Left hindlimb (tissue), 1 donor: ENCODE measurements at regions not wholly inside any gene's neighbourhood (a gene's known extent, or its start where the extent isn't known, plus 50 kb on each side); places are given as distances from the start of the nearest gene placed in this dataset.

Experiments used
- DNase-seq: peaks from one replicate; pipeline ENCODE4 v3.0.0-alpha.2; 2018

DNA sequence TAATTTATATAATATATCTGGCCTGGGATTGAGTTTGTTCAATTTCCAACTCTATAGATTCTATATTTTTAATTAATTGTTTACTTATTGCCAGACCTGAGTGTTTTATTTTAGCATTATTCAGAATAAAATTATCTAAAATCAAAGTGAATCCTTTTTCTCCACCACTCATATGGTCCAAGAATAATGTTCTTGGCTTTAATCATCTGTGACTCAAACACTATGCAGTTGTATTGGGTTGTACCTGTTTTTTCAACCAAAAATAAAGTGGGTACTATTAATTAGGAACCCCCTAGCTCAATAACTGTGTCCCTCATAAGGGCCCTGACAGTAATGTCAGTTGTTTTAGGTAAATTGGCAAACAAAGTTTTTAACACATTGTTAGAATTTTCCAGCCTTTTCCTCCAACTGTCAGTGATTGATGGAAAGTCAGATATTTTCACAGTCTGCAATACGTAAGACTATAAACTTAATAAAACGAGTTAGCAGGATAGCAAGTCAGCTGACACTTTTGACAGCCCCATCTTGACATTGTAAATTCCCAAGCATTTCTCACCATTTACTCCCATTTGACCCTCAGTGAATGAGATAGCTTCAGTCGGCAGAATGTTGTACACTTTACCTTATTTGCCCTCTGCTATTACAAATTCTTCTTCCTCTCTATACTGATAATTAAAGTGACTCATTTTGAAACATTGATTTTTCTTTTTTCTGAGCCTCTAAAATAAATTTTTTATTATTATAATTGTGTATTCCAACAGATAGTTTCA, 587.4 kb downstream of the METTL4 start:
- no peak for DNase-seq

DNA sequence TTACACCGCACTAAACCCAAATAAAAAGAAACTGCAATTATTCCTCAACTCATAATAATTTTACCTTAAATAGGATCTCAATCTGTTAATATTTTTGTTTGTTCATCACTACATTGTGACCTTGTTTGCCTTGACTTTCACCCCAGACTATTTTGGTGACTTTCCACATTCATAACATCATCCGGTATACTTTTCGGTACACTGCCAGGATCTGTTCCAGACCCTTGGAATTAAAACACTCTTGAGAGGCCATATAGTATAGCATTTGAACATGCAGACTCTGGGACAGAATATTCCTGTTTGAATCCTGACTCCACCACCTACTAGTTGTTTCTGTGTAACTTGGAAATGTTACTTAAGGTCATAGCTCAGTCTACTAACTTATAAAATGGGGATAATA, 577.4 kb downstream of the METTL4 start:
- DNase-seq: no peak

GRCh38 chr18:1994471-1994870, 576.8 kb downstream of the METTL4 start:
- no peak for DNase-seq

DNA sequence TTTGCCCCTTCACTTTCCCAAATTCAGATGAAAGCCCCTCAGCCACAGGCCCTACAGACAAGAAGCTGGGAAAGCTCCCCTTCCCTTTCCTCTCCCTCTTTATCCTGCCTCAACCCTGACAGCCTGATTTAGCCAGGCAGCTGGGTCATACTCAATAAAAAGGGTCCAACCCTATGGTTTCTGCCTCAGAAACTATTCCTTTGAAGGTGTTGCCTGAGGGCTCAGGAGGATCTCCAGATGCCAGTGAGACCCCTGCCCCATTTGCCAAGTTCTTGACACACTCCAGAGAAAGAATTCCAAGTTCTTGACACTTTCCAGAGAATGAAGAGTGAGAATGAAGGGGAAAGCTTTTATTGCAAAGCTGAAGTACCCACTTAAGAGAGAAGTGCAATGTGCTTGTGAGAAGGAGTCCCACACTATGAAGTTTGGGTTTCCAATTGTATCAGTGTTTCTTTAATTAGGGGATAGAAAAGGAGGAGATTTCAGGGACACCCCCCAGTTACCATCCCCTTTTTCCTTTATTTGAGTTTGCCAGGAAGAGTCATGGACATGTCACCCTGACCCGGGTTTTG, 576.2 kb downstream of the METTL4 start:
- no peak for DNase-seq

- no peak for DNase-seq
These were observed 573.2 kb downstream of the METTL4 start for GRCh38 chr18:1998121-1998520.

GRCh38 chr18:1999387-1999786, 571.9 kb downstream of the METTL4 start:
- no peak for DNase-seq

GRCh38 chr18:2002151-2002550, 569.2 kb downstream of the METTL4 start:
- no peak for DNase-seq

DNA sequence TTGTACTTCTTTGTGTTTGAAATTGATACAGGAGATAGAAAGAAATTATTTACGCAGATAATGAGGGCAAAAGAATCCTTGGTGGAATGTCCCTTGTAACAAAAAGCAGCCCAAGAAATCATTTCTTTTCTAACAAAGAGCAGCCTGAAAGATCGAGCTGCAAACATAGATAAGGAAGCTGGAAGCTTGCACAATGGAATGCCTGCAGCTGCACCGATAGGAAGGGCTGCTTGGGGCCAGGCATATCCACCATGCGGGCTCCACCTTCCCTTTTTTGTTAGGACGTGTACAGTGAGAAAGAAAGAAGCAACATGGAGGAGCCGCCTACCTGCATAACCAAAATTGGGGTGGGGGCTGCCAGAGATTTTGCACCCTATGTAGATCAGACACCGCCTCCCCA, 568.7 kb downstream of the METTL4 start:
- no peak for DNase-seq

GRCh38 chr18:2009942-2010697, 561.2 kb downstream of the METTL4 start:
- no peak for DNase-seq

DNA sequence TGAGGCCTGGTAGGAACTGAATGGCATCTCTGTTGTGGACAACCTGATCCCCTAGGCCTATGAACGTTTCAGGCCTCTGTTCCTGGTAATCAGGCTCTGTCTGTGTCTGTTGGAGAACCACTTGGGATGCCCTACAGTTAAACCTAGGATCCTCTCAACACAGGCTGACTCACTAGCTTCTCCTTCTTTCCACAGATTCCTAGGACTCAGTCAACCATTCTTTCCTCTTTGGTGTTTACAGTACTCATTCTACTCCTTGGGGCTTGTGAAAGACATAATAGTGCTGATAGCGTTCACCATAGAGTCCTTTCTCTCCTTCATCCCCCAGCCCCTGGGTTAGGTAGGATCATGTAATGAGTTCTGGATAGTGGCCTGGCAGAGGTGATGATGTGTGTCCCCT, 544.3 kb downstream of the METTL4 start:
- no peak for DNase-seq

DNA sequence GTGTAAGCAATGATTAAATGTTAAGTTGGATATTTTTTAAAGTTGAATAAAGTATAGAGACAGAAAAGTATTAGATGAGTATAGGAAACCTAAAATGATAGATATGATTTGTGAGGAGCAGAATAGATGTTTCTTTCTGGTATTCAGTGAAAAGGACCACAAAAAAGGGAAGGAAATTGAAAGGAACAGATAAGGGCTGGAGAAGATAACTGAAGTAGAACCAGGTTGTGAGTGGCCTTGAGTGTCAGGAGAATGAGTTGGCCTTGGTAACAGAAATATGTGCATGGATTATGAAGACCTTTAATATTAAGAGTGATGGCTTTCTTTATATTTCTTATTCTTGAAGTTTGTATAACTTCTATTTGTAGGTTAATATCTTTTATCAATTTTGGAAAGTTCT, 543.5 kb downstream of the METTL4 start:
- no peak for DNase-seq

DNA sequence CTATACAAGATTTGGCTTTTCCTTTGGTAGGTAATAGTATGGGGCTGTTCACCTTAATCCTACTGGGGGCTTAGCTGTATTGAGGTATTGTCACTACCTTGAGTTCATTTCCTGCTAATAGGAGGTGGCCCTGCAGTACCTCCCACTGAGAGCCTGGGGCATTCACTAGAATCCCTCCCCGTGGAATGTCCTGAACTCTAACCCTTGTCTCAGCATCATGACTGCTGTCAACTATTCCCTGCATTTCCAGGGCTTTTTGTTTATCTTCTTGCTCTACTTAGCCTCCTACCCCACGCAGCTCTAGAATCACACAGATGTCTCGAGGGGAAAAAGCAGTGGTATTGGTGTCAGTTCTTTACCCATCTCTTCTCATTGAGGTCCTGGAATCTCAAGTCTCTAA, 542.3 kb downstream of the METTL4 start:
- DNase-seq: no peak

- DNase-seq: no peak
These were observed 540.7 kb downstream of the METTL4 start for GRCh38 chr18:2030647-2031046.

DNA sequence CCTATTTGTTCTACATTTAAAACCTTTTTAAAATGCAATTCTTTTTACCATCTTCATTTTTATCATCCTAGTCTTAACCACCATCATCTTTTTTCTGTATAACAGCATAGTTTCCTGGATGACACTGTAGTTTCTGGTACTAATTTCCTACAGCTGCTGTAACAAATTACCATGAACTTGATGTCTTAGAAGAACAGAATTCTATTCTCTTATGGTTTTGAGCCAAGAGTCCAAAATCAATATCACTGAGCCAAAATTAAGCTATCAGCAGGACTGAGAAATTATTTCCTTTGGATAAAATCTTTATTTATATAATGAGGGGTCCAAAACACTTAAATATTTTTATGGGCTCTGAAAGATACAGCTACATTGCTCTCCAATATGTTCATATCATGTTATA, 539.3 kb downstream of the METTL4 start:
- no peak for DNase-seq

DNA sequence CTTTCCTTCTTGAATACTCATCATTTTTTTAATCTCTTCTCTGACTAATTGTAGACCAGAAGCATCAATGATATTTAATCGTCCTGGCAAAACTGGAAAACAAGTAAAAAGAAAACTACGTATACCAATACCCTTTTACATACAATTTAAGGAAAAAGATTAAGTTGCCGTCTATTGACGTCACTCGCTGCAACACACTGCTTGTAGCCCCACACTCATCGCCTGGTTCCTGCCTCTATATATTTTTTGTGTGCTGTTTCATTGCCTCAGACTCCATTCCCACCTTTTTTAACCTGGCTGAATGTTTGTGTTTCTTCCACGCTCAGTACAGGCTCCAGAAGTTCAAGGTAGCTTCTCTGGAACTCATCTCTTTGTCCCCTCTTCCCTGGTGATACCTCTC, 536.2 kb downstream of the METTL4 start:
- DNase-seq: no peak

- DNase-seq: no peak
These were observed 535.2 kb downstream of the METTL4 start for GRCh38 chr18:2036086-2036485.

- no peak for DNase-seq
These were observed 531.0 kb downstream of the METTL4 start for GRCh38 chr18:2040279-2040678.

GRCh38 chr18:2049986-2050385, 521.3 kb downstream of the METTL4 start:
- DNase-seq: no peak

GRCh38 chr18:2050702-2051201, 520.6 kb downstream of the METTL4 start:
- no peak for DNase-seq

- no peak for DNase-seq
These were observed 517.7 kb downstream of the METTL4 start for GRCh38 chr18:2053490-2054089.

DNA sequence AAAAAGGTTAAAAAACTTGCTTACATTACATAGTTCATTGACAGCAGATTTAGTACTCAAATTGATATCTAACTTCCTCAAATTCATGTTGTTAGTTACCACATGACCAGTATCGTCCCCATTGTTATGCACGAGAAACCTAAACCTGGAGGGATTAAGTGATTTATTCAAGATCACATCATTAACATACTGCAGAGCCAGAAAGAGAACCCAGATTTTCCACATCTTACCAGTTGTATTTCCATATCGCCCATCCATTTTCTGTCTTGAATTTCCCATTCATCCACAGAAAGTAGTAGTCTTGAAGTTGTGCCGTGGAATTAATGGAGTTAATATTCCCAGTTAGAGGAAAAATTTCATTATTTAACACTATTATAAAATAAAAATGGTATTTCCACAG, 512.0 kb downstream of the METTL4 start:
- no peak for DNase-seq

DNA sequence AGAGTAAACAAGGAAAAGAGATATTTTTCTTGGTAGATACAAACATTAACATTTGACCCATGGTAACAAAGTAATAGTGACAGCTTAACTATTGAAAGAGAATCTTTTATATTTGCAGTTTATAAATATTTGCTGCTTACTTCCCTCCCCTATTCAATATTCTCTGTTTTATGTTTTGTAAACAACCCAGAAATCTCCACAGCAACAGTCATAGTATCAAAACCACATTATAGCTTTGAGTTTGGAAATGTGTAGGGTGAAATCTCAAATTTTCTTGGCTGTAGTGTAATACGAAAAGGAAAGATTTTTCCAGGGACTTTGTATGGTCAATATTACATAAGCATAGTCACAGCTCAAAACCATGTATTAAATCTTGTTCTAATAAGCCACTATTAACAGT, 511.2 kb downstream of the METTL4 start:
- no peak for DNase-seq

GRCh38 chr18:2070631-2071030, 500.7 kb downstream of the METTL4 start:
- DNase-seq: no peak

GRCh38 chr18:2075499-2075898, 495.8 kb downstream of the METTL4 start:
- DNase-seq: no peak
